HG03045 (cell line): ENCODE measurements at regions not wholly inside any gene's neighbourhood (a gene's known extent, or its start where the extent isn't known, plus 50 kb on each side); places are given as distances from the start of the nearest gene placed in this dataset.
"Not testable (repeated sequence)": the region's sequence is repeated elsewhere in the genome, so short reads cannot be mapped to it uniquely, and the experiment has no call there.

Experiments used
- ATAC-seq: cut with Tn5 transposase; IDR thresholded peaks from one replicate; pipeline ENCODE4 v1.9.1; 2021; ENCODE audit warnings: mild to moderate bottlenecking, moderate library complexity; ENCODE audit not compliant: unreplicated experiment

- ATAC-seq, result no peak
These were observed 647.3 kb downstream of the SOCS6 start for GRCh38 chr18:70936160-70936559.

- ATAC-seq, result no peak
These were observed 643.3 kb downstream of the SOCS6 start for GRCh38 chr18:70931942-70932814.

- ATAC-seq, result no peak
These were observed 632.1 kb downstream of the SOCS6 start for GRCh38 chr18:70920840-70921374.

- no peak for ATAC-seq
These were observed 618.8 kb downstream of the SOCS6 start for GRCh38 chr18:70907673-70908072.

GRCh38 chr18:70892381-70892780 is 603.5 kb downstream of the SOCS6 start:
- no peak for ATAC-seq

- ATAC-seq, result no peak
These were observed 581.4 kb downstream of the SOCS6 start for GRCh38 chr18:70870292-70870691.

GRCh38 chr18:70848329-70848728 is 559.5 kb downstream of the SOCS6 start:
- no peak for ATAC-seq

- no peak for ATAC-seq
These were observed 551.8 kb downstream of the SOCS6 start for GRCh38 chr18:70840649-70841048.

- no peak for ATAC-seq
These were observed 538.8 kb downstream of the SOCS6 start for GRCh38 chr18:70827632-70828031.

- no peak for ATAC-seq
These were observed 537.7 kb downstream of the SOCS6 start for GRCh38 chr18:70826571-70826970.

- no peak for ATAC-seq
These were observed 533.8 kb downstream of the SOCS6 start for GRCh38 chr18:70822691-70823090.

GRCh38 chr18:70822117-70822516 is 533.3 kb downstream of the SOCS6 start:
- ATAC-seq, result no peak

- ATAC-seq, result no peak
These were observed 519.7 kb downstream of the SOCS6 start for GRCh38 chr18:70808481-70809056.

GRCh38 chr18:70781860-70782453 is 493.1 kb downstream of the SOCS6 start:
- ATAC-seq, result peak; percentile 95

- ATAC-seq, result not testable (repeated sequence)
These were observed 477.4 kb downstream of the SOCS6 start for GRCh38 chr18:70766254-70766653.

GRCh38 chr18:70762812-70763211 is 474.0 kb downstream of the SOCS6 start:
- no peak for ATAC-seq

- ATAC-seq, result no peak
These were observed 469.9 kb downstream of the SOCS6 start for GRCh38 chr18:70758780-70759179.

- ATAC-seq, result no peak
These were observed 465.6 kb downstream of the SOCS6 start for GRCh38 chr18:70754486-70754885.

- no peak for ATAC-seq
These were observed 444.1 kb downstream of the SOCS6 start for GRCh38 chr18:70732916-70733315.

- ATAC-seq, result no peak
These were observed 443.3 kb downstream of the SOCS6 start for GRCh38 chr18:70732188-70732587.

GRCh38 chr18:70720607-70721006 is 431.8 kb downstream of the SOCS6 start:
- ATAC-seq, result no peak

- ATAC-seq, result no peak
These were observed 420.9 kb downstream of the SOCS6 start for GRCh38 chr18:70709720-70710119.
